Activated T-helper 9 cell treated with anti-CD3 and anti-CD28 coated beads, Interleukin-2, amount 50 U/mL, for 16 hours (primary cell): ENCODE measurements at regions not wholly inside any gene's neighbourhood (a gene's known extent, or its start where the extent isn't known, plus 50 kb on each side); places are given as distances from the start of the nearest gene placed in this dataset.
"Not testable (repeated sequence)": the region's sequence is repeated elsewhere in the genome, so short reads cannot be mapped to it uniquely, and the experiment has no call there.

Experiments used
- DNase-seq: peaks from one replicate; pipeline ENCODE4 v3.0.0-alpha.2; 2020; ENCODE audit warnings: low read depth

GRCh38 chr12:127962303-127962702 is 304.7 kb upstream of the TMEM132C start:
- no peak for DNase-seq

- no peak for DNase-seq
Measured at GRCh38 chr12:127963933-127964332, 303.0 kb upstream of the TMEM132C start.

- no peak for DNase-seq
Measured at GRCh38 chr12:127964717-127965116, 302.3 kb upstream of the TMEM132C start.

DNA sequence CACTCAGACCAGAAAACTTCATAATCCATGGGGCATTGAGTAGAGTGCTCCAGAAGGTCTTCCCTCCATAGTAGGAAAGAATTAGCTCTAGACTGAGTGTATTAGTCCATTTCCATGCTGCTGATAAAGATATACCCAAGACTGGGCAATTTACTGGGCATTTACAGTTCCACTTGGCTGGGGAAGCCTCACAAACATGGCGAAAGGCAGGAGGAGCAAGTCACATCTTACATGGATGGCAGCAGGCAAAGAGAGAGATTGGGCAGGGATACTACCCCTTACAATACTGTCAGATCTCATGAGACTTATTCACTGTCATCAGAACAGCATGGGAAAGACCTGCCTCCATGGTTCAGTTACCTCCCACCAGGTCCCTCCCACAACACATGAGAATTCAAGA is 300.6 kb upstream of the TMEM132C start:
- no peak for DNase-seq

DNA sequence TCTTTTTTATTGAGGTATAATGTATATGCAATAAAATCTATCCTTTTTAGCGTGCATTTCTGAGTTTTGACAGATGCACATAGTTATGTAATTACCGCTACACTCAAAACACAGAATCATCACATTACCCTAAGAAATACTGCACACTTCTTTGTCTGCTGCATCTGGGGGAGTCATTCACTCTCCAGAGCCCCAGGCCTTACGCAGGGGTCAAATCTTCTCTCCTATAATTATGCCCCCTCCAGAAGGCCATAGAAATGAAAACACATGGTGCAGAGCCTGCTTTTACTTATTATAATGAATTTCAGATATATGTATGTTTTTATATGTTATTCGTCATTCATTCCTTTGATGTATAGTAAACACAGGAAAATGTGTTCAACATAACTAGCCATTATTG is 296.5 kb upstream of the TMEM132C start:
- no peak for DNase-seq

DNA sequence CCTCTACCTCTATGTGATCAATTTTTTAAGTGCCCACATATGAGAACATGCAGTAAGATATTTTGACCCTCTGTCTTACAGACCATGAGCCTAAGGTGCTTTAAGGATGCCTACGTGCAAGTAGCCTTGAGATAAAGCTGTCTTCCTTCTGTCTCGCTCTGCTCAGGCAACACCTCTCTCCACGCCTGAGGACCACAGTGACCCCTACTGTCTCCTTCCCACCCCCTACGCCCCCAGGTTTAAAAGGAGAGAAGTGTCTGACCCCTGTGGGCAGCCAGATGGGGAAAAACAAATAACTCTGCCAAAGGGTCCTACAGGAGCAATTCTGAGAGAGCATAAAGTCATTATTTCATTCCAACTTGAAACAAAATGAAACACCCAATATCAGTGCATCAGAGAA is 286.4 kb upstream of the TMEM132C start:
- no peak for DNase-seq

GRCh38 chr12:127981875-127982274 is 285.1 kb upstream of the TMEM132C start:
- DNase-seq, result no peak

GRCh38 chr12:127983213-127983791 is 283.7 kb upstream of the TMEM132C start:
- DNase-seq, result not testable (repeated sequence)

- no peak for DNase-seq
Measured at GRCh38 chr12:127984386-127985055, 282.4 kb upstream of the TMEM132C start.

DNA sequence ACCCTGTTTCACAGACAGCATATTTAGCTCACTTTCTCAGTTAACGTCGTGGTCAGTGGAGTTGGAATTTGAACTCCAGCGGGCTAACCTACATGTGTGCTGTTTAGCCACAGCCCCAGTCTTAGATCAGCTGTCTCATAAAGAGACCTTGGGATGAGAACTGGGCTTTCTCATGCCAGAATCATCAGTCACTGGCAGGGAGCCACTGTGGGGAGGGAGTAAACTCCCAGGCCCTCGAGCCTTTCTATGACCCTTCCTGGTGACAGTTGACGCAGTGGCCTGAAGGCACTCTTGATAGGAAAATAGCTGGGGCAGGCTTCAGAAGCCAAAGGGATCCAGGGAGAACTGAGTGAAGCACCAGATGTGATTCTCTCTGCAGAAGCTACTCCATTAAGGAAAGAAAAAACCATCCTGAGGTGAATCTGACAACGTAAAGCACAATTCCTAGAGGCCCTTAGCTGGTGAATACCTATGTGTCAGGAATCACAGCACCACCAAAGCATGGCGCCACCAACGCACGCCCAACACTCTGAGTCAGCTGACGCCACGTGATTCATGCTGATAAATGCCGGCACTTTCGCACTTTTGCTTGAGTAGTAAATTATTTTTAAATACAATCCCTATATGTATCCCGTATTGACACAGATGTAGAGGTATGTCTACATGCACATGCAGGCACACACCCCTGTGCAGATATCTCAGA is 279.6 kb upstream of the TMEM132C start:
- no peak for DNase-seq

DNA sequence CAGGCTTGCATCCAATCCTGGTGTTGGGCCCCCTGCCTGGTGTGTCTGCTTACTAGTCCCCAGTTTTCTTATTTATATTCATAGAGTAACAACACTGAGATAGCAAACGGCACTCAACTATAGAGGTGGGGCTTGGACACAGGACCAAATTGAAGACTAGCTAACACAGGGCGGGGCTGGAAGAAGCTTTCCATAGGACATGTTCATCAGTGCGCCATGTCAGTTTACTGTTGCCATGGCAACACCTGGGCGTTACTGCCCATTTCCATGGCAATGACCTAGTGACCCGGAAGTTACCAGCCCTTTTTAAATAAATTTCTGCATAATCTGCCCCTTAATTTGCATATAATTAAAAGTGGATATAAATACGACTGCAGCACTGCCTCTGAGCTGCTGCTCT is 275.5 kb upstream of the TMEM132C start:
- no peak for DNase-seq

GRCh38 chr12:127998988-127999387 is 268.0 kb upstream of the TMEM132C start:
- DNase-seq, result no peak

- no peak for DNase-seq
Measured at GRCh38 chr12:128004383-128004938, 262.5 kb upstream of the TMEM132C start.

- no peak for DNase-seq
Measured at GRCh38 chr12:128007250-128007649, 259.7 kb upstream of the TMEM132C start.

DNA sequence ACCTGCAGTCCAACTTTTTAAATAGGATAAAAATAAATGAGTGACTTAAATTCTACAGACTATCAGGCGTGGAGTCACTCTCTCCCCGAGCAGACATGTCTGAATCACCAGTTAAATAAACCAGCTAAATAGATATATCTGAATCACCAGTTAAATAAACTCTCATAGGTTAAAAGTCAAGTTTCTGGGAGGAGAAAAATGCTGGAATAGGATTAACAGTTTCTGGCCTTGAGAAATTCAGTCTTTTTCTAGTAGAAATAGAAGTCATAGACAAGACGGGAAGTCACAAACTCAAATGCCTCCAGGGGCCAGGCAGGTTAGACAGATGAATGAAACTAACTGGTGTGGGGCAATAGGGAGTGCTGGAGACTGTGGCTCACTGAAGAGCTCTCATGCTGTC is 258.6 kb upstream of the TMEM132C start:
- no peak for DNase-seq

DNA sequence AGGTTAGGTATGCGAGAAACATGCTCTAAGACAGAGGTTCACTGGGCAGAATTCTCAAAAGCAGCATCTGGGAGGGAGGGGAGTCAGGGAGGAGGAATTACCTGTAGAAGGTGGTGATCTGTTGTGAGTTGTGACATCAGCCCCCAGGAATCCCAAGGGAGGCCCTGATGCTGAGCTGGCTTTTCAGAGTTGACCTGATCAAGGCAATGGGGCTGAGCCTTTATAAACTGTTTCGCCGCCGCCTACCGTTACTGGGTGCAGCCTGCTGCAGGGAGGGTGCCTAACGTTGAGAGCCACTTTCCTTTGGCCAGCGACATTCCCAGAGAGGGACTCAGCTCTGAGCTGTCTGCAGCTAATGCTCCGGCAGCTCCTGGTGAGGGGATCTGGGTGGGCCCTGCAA is 257.9 kb upstream of the TMEM132C start:
- DNase-seq, result no peak

DNA sequence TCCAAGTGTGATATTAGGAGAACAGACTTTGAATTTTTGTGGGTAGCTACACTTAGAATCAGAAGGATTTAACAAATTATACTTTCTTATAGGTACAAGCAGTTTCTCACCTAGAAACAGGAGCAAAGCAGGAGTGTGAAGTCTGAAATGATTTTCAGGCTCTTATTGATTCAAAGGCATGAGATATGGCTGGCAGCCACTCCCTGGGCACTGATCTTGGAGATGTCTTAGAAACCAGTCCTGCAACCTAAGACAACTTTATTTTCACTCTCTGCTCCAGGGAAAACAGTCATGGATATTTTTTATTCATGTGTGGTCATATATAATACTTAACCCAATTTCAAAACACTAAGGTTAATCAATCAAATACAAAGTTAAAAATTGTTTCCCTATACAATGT is 254.9 kb upstream of the TMEM132C start:
- DNase-seq, result no peak

DNA sequence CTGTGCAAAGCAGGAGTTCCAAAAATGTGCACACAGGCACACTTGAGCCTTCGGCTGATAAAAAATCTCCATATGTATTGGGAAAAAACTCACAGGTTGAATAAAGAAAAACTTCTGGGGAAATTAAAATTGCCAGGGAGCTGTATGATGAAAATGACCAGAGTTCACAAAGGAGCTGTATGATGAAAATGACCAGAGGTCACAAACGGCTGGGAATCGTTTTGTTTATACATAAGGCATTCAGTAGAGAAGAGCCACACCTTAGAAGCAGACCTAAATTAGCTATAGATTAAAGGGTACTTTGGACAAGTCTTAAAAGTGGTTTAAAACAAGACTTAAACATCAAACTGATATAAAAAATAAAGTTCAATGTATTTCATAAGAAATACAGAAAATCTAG is 251.7 kb upstream of the TMEM132C start:
- no peak for DNase-seq

GRCh38 chr12:128018067-128018466 is 248.9 kb upstream of the TMEM132C start:
- DNase-seq, result no peak

- DNase-seq, result no peak
Measured at GRCh38 chr12:128019996-128020544, 246.9 kb upstream of the TMEM132C start.

GRCh38 chr12:128021561-128021960 is 245.4 kb upstream of the TMEM132C start:
- no peak for DNase-seq

- no peak for DNase-seq
Measured at GRCh38 chr12:128025589-128026245, 241.3 kb upstream of the TMEM132C start.
